Uterus (tissue), 2 donors: ENCODE measurements at regions not wholly inside any gene's neighbourhood (a gene's known extent, or its start where the extent isn't known, plus 50 kb on each side); places are given as distances from the start of the nearest gene placed in this dataset.

ENCODE experiments used
- CTCF ChIP-seq, 4 experiments: fragments of 200-600 bp in 2 of 4; fragments of 450-650 bp in 2 of 4; sonication (generic) in 2 of 4; IDR thresholded peaks; one replicate each; pipeline ENCODE4 v1.5.1; 2016 to 2019; ENCODE audit warnings: antibody characterized with exemption in 4 of 4, mild to moderate bottlenecking in 2 of 4, moderate library complexity in 1 of 4
- POLR2A ChIP-seq, 2 donors: fragments of 450-650 bp; IDR thresholded peaks; one replicate each; pipeline ENCODE4 v1.6.1; 2016; ENCODE audit warnings: antibody characterized with exemption in 2 of 2, mild to moderate bottlenecking in 1 of 2, moderate library complexity in 1 of 2

GRCh38 chr1:13950637-13951036 lies 250.6 kb downstream of the PRDM2 start:
- TF ChIP-seq CTCF (IDR thresholded peaks at IDR 0.05) (no peak), POLR2A (IDR thresholded peaks at IDR 0.05) (no peak)
